HG02588 (cell line): ENCODE measurements at regions not wholly inside any gene's neighbourhood (a gene's known extent, or its start where the extent isn't known, plus 50 kb on each side); places are given as distances from the start of the nearest gene placed in this dataset.
"Not testable (repeated sequence)": the region's sequence is repeated elsewhere in the genome, so short reads cannot be mapped to it uniquely, and the experiment has no call there.

Experiments used
- ATAC-seq: cut with Tn5 transposase; IDR thresholded peaks from one replicate; pipeline ENCODE4 v1.9.1; 2021; ENCODE audit warnings: mild to moderate bottlenecking, moderate library complexity; ENCODE audit not compliant: unreplicated experiment

DNA sequence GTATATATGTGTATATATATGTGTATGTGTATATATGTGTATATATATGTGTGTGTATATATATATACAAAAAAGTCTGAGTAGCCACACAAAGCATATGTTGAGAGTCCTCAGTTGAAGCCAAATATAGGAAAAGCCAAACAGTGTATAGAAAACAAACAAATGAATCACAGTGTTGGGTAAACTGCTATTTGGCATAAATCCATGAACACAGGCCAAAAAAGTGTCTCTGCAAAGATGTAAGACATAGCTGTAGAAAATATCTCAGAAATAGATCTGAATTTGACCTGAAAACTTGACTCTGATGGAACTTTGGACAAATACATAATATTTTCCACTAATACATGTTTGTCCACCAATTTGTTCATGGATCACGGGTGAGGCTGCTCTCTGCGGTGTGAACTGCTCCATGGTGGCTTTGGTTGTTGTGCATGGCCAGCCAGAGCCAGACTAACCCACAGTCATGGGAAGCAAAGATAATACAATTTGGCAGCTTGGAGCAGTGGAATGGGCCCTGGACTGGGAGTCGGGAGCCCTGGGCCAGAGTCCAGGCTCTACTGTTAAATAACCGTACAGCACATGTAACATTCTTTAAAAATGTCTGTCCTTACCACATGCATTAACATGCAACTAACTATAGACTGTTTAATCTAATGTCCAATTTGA is 76.9 kb upstream of the EED start:
- no peak for ATAC-seq

DNA sequence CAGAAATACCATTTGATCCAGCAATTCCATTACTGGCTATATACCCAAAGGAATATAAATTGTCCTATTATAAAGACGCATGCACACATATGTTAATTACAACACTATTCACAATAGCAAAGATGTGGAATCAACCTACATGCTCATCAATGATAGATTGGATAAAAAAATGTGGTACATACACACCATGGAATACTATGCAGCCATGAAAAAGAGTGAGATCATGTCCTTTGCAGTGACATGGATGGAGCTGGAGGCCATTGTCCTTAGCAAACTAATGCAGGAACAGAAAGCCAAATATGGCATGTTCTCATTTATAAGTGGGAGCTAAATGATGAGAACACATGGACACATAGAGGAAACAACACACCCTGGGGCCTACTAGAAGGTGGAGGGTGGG is 78.3 kb upstream of the EED start:
- ATAC-seq, result not testable (repeated sequence)

DNA sequence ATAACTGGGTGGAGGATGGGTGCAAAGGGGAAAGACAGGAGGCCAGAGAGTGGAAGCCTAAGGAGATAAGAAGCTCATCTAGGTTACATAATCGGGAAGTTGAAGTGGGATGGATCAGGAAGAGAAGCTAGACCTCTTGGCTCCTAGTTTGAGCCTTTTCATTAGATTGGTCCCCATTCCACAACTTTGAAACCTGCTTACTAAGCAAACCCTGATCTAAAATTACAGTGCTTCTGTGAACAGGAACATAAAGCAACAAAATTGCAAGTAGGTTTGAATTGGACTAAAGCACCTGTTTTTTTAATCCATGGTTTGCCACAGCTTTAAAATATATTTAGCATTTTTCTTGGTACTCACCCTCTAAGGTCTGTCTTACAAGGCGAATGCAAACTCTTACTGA is 80.4 kb upstream of the EED start:
- no peak for ATAC-seq

DNA sequence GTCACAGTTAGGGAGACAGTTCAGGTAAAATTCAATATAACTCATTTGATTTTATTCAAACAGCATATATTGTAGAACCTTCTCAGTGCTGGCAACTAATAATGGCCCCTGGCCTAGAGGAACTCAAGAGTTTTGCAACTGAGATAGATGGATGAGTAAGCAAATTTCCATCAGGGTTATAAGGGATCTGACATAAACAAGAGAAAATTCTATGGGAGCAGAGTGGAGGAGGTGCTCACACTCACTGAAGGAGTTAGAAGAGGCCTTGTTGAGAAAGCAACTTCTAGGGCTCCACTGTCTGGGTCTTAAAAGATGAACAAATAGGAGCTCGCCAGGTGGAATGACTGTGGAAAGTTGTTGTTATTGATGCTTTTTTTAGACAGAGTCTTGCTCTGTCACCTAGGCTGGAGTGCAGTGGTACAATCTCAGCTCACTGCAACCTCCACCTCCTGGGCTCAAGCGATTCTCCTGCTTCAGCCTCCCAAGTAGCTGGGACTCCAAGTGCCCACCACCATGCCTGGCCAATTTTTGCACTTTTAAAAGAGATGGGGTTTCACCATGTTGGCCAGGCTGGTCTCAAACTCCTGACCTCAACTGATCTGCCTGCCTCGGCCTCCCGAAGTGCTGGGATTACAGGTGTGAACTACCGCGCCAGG is 81.2 kb upstream of the EED start:
- not testable (repeated sequence) for ATAC-seq

DNA sequence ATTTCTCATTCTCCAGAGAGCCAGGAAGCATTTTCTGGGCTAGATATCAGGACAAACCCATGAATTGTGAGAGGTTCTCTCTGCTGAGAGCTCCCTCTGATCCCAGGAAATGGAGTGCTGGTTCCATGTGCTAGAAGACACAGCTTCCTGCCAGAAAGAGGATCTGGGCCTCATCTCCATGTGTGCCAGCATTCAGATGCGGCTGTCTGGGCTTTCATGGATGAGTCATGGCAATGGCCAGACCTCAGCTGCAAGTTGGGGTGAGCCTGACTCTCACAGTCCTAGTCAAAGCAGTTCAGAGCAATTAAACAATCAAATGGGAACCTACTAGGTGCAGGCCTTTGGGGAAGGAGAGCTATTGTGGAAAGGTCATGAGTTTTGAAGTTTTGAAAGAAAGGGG is 82.3 kb upstream of the EED start:
- ATAC-seq, result no peak

DNA sequence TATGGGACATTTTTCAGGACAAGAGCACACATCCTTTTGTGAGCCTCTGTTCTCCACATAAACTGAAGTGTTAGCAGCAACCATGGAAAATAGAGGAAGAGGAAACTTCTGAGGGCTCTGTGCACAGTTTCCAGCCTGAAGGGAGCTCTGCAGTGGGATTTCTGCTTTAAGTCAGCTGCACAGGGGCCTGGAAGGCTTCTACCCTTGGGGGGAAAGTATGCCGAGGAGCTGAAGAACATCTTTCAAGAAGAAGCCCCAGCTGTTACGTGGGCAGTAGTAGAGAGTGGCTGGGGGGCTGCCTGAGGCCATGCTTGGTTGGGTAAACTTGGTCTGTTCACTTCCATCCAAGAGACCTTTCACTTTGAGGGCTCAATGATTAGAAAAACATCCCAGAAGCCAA is 82.7 kb upstream of the EED start:
- ATAC-seq, result no peak

DNA sequence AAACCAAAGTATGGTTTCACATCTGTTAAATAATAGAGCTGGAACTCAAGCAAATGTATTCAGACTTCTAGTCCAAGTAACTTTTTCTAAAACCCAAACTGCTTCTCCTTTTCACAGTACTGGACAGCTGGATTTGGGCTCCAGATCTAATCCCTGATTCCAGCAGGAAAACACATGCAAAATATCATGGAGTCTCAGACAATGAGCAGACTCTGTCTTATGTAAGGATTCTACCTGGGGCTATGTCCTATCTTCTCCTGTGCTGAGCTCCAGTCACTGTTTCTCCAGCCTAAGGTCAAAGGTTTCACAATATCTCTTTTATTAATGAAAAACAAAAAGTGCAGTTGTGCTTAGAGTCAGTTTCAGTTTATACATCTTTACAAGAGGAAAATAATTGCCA is 83.2 kb upstream of the EED start:
- no peak for ATAC-seq

DNA sequence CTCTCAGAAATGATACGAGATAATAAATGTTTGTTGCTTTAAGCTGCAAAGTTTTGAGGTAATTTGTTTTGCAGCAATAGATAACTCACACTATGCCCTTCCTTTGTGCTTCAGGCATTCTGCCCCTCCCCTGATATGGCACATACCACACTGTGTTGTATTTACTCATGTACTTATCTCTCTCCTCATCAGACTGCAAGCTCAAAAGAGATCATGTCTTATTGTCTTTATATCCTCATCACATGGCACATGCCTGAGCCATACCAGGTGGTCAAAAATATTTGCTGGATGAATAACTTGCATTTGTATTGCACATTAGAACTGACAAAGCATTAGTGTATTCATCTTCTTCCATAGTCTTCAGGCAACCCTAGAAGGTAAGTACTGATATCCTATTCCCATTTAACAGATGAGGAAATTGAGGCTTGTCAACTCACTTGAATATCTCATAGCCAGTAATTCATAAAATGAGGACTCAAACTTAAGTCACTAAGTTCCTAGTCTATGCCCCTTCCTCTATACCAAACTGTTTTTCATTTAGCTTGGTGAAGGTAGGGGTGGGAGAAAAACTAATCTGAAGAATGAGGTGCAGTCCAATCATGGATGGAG is 83.9 kb upstream of the EED start:
- ATAC-seq, result no peak

DNA sequence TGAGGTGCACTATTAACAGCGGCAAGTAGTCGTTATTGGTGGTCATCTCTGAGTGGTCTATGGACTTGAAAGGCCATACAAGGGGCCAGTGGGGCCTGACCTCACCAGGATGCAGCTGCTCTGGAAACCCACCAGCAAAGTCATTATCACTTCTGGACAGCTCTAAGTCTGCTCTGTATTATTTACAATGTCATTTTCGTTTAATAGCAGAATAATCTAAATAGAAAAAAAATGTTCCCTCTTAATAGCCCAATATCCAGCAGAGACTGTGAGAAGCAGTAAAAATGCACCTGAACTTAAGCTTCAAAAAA is 85.0 kb upstream of the EED start:
- no peak for ATAC-seq

DNA sequence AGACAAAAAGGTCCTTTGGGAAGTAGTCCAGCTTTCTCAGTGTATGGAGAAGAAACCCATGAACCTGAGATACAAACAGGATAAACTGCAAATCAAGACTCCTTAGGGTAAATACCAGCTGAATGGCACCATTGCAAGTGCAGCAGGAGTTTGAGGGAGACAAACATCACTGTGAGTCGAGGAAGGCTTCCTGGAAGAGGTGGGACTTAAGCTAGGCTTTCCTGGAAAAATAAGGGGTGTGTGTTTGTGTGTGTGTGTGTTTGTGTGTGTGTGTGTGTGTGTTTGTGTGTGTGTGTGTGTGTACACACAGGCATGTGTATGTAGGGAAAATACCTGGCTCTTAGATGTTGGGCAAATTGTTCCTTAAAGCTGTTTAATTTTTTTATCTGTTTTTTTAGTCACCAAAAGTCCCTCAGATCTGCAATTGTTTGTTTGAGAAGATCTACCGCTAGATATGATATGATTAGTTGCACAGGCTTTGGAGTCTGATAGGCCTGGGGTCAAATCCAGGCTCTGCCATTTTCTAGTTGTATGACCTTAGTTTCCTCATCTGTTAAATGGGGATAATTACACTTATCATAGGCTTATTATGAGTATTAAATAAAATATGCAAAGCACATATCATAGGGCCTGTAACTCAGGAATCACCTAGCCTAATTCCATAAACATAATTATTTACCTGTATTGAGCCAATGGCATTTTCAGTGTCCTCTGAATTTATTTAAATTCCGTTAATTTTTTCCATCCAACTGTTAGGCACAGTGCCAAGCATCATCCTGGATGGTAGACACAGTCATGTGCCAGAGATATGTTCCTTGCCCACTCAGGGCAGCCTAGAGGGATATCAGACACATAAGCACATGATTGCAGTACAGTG is 85.6 kb upstream of the EED start:
- no peak for ATAC-seq

DNA sequence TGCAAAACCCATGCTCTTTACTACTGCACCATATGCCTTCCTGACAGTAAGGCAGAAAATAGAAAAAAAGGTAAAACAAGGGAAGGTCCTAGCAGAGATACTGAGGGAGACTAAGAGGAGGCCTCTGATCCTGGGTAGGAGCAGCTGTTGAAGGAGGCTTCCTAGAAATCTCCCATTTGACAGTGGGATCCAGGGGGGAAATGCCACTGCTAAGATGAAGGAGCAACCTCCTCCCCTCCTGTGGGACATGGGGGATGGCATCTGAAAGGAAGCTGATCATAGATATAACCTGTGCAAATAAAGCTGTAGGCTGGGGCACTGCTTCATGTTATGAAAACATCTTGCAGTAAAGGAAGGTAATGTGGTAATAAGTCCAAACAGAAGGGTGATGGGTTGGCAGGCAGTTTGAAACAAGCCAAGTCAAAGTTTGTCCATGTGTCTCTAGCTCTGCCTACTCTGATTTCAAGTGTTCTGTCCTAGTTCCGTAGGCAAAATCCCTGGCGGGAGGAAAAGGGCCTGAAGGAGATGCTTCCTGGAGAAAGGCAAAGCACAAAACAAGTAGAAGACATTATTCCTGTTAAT is 86.7 kb upstream of the EED start:
- ATAC-seq, result no peak

DNA sequence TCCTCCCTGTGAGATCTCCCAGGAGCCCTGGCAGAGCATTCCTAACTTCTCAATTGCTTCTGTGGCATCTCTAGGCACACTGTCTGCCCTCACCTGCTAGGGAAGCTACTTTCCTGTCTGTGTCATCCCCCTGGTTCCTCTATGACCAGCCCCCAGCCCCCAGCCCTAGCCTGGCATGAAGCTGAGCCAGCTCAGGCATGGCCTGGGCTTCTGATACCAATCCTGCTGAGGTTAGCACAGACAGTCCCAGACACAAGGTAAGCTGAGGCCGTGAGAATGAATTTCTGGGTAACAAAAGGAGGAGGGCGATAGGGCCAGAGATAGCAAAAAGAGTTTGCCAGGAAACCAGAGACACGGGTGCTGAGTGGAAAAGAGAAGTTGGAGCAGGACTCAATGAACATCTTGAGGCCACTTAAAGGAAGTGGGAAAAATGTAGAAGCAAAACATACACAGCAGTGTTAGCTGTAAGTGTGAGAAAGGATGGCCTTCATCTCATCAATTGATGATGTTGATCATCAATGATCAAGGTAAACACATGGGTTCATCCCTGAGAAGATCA is 87.6 kb upstream of the PICALM start:
- ATAC-seq, result no peak

DNA sequence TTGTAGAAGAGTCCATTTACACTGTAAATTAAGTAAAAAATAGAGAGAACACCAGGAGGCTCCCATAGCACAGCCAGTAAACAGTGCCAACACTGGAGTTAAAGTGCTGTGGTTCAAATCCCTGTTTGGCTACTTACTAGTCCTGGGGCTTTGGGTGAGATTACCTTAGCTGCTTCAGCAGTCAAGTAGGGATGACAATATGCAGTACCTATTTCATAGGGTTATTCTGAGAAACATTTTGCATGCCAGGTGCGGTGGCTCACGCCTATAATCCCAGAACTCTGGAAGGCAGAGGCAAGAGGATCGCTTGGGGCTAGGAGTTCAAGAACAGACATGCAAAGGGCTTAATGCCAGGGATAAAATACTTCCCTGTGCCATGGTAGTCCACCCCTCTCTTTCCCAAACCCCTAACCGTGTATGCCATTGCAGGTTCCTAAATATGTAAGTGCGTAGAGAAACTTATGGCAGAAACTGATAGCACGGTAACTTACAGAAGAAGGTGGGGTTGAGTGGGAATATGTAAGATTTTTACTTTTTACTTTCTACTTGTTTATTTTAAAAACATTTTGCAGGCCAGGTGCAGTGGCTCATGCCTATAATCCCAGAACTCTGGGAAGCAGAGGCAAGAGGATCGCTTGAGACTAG is 86.4 kb upstream of the PICALM start:
- no peak for ATAC-seq

DNA sequence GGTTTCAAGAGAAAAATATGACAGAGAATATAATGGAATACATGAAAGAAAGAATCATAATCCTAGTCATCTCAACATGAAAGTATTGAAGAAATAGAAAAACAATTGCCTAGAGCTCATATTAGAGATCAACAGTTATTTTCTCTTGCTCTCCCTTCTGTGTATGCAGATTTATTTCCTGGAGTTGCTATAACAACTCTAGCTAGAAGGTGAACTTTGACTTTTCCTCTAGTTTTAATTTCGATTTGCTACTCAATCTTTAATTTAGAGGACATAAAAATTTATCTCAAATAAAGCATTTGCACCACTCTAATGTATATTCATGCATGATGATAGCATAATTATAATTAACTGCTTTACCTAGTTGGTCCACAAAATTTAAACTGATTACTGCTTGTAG is 84.6 kb upstream of the PICALM start:
- no peak for ATAC-seq

DNA sequence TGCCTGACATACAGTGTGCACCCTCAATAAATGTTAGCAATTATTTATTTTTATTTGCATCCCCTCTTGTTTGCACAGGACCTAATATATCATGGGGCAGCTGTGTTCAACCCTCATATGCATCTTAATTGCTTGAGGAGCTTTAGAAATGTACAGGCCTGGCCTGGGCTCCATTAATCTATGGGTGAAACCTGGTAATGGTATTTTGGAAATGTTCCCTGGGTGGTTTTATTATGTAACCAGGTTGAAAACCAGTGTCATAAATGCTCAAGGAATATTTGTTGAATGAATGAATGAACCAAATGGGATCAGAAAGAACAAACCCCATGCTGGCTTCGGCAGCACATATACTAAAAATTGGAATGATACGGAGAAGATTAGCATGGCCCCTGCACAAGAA is 84.0 kb upstream of the PICALM start:
- ATAC-seq, result no peak

DNA sequence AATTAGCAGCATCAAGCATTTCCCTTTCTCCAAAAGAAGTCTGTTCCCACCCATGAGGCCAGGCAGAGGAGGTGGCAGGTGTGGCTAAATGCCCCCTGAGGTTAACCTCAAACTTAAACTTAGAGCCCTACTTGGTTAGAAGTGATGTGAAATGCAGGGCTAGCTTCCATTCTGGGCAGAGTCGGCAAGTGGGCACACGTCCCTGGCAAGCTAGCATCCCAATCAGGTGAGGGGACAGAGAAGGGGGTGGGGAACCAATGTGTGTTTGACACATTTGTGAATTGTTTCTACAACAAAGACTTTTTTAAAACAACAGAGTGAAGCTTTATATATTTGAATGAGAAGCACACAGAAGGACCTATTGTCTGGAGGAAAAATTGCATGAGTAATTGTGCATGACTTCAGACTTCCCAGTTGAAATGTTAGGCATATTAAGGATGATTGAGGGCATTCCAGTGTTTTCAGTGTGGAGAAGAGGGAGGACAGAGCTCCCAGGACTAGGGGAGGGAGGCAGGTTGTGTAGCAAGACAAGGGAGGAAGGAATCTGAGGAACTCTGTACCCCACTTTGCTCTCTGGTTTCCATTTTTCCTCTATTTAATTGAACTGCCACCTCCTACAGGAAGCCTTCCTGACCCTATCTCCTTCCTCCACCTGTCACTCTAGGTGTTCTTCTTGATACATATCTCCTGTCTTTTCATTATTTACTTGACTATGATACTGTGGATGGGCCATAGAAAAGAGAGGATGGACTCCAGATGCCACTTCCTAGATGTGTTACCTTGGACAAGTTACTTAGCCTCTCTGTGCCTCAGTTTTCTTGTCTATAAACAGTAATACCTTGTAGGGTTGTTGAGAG is 83.3 kb upstream of the PICALM start:
- peak; percentile 37 for ATAC-seq

DNA sequence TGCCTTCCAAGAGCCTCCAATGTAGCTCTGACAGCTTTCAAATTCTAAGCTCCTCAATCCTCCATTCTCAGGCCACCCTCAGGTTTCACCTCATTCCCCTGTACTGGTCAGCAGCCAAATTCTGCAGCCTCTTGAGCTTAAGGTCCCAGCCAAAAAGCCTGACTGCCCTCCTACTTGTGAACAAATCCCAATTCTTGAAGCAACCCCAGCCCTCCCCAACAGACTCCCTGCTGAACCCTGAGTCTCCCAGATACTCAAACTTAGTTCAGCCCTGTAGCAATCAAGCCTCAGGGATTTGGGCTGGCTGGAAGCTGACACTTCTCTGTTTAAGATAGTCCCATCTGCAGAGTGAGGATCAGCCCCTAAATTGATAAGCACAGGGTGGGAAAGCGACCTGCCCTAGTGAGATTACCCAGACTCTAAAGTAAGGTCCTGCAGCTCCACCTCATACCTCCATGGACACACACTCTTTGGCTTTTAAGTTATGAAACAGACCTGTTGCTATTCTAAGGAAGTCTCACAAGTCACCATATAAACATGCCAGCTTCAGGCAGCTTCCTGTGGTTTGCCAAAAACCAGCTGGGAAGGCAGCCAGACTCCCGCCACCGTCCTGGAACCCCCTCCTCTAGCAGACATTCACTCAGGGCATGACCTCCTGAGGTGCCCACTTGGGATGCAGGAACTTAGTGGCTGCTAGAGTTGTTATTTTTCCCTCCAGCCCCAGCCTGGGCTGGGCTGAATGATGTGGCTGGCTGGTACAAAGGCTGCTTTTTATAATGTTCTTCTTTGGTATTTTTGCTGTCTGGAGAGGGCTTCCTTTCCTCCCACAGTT is 82.5 kb upstream of the PICALM start:
- peak; percentile 56 for ATAC-seq

DNA sequence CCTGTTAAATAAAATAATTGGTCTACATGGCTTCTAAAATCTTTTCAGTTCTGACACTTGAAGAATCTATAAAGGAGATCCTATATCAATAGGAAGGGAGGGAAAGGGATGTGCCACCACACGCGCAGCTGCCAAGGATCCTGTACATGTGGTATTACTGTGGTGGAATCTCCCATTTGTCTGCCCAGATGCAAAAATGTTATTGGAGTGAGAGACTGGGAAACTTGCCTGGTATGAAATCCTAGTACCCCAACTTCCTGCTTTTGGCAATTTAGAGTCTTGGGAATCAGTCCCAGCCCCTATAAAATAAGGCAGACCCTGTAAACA is 81.9 kb upstream of the PICALM start:
- ATAC-seq, result no peak

DNA sequence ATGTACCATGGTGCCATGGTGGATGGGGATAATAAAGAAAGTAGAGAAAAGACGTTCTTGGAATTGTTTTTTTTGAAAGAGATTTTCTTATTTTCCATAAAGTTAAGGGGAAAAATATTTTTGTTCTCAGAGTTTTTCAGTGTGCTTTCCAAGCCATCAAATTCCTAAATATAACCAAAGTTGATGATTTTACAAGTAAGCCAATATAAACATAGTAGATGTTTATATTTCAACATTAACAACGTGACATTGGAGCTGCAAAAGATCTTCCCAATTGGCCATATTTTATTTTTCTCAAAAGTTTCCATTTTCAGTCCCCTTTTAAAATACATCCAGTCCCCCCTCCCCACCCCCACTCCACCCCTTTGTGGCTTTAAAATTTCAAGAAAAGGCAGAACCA is 80.9 kb upstream of the PICALM start:
- no peak for ATAC-seq
